ENCODE measurements at regions not wholly inside any gene's neighbourhood (a gene's known extent, or its start where the extent isn't known, plus 50 kb on each side); places are given as distances from the start of the nearest gene placed in this dataset.

DNA sequence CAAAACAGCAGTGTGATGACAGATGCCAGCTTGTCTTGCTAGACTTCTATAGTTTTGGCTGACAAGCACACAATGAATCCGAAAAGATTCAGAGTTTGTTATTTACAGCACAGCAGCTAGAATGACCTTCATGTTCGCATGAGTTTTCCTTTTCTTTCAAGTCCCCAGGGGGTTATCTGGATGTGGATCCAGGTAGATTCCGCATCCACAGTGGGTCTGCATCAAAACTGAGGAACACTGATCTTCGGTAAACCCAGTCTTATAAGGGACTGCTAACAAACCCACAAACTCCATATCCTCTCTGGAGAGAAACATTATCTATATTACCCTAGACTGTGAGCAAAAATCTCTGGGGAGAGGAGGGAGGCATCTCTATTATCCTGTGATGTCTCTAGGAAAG is 69.0 kb upstream of the DEPDC1 start:
- ChIA-PET POLR2A (no interaction called here), CTCF (no interaction called here)
- H2AFZ ChIP-seq (ENCODE audit: low read depth) = no peak overlapping the region
- H4K20me1 ChIP-seq (ENCODE audit: insufficient read depth) = no peaks in the 10 kb centered on the region
- H3K4me3 ChIP-seq (ENCODE audit: low read depth in 2 of 2, low read length in 1 of 2) = no peak overlapping the region
- TF ChIP-seq MEF2A (IDR thresholded peaks at IDR 0.05; ENCODE audit: borderline replicate concordance, low read depth) (no peak), MAX (IDR thresholded peaks at IDR 0.05; ENCODE audit: low read depth) (no peak), FOXJ3 (CRISPR knock-in tag; IDR thresholded peaks at IDR 0.05) (no peak), ELF1 (IDR thresholded peaks at IDR 0.05) (no peak), NRF1 (IDR thresholded peaks at IDR 0.05; ENCODE audit: low read depth, low read length) (no peak), RCOR1 (IDR thresholded peaks at IDR 0.05; ENCODE audit: low read length) (no peak), IRF3 (IDR thresholded peaks at IDR 0.05; ENCODE audit: low read depth, low read length) (no peak), TCF12 (IDR thresholded peaks at IDR 0.05) (no peak), FOSL2 (IDR thresholded peaks at IDR 0.05; ENCODE audit: borderline replicate concordance, low read depth) (no peak), GATA2 (CRISPR knock-in tag; IDR thresholded peaks at IDR 0.05) (no peak), TEAD4 (IDR thresholded peaks at IDR 0.05; ENCODE audit: borderline replicate concordance, insufficient read depth) (no peak), RXRA (IDR thresholded peaks at IDR 0.05; ENCODE audit: borderline replicate concordance, low read depth) (no peak), SIN3A (IDR thresholded peaks at IDR 0.05; ENCODE audit: borderline replicate concordance, low read depth, low read length) (no peak), RFX5 (IDR thresholded peaks at IDR 0.05; ENCODE audit: low read length) (no peak), YY1 (IDR thresholded peaks at IDR 0.05; ENCODE audit: low read depth) (no peak), SMC3 (IDR thresholded peaks at IDR 0.05; ENCODE audit: low read depth, low read length) (no peak), POLR2AphosphoS5 (IDR thresholded peaks at IDR 0.05; ENCODE audit: low read depth, low read length) (no peak), REST (IDR thresholded peaks at IDR 0.05; ENCODE audit: low read depth, low read length) (no peak)
- TF ChIP-seq, protein P1, sequence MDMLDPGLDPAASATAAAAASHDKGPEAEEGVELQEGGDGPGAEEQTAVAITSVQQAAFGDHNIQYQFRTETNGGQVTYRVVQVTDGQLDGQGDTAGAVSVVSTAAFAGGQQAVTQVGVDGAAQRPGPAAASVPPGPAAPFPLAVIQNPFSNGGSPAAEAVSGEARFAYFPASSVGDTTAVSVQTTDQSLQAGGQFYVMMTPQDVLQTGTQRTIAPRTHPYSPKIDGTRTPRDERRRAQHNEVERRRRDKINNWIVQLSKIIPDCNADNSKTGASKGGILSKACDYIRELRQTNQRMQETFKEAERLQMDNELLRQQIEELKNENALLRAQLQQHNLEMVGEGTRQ (IDR thresholded peaks at IDR 0.05; ENCODE audit: borderline replicate concordance, low read depth, low read length) = no peak
- H3K27ac ChIP-seq (ENCODE audit: low read depth in 2 of 2, low read length in 1 of 2) = no peak overlapping the region
- no peak for DNase-seq
- no peaks in the 10 kb centered on the region for H3F3A ChIP-seq (replicated peaks; ENCODE audit: insufficient read depth)
- 54% methylated on average over 4 of the region's 4 CpGs for WGBS (ENCODE audit: low lambda C conversion rate)
- no peak overlapping the region for H3K4me2 ChIP-seq
- no peaks in the 10 kb centered on the region for H3K4me1 ChIP-seq (ENCODE audit: control insufficient read depth in 1 of 2, insufficient read depth in 2 of 2, low read depth in 1 of 2, low read length in 1 of 2)
- H3K79me2 ChIP-seq (ENCODE audit: insufficient read depth) = no peaks in the 10 kb centered on the region
- no peaks in the 10 kb centered on the region for H3K36me3 ChIP-seq (replicated peaks in 1 of 2; ENCODE audit: control insufficient read depth in 1 of 2, insufficient read depth in 2 of 2, low read length in 1 of 2)
- H3K27me3 ChIP-seq (ENCODE audit: insufficient read depth) = no peaks in the 10 kb centered on the region
- H3K9ac ChIP-seq = no peak overlapping the region
- H3K9me2 ChIP-seq = no peaks in the 10 kb centered on the region
- H3K9me3 ChIP-seq = no peaks in the 10 kb centered on the region

Measured in SK-N-SH (cell line).